ENCODE measurements at regions not wholly inside any gene's neighbourhood (a gene's known extent, or its start where the extent isn't known, plus 50 kb on each side); places are given as distances from the start of the nearest gene placed in this dataset.
A peak's percentile ranks its signal among the peaks of the same experiment; 100 is the strongest.

GRCh38 chr6:21744331-21744730, 150.8 kb downstream of the SOX4 start:
- WGBS, 2 experiments (ENCODE audit: insufficient coverage in 2 of 2): 100% methylated on average over 1 of the region's 1 CpG
- H3K4me1 ChIP-seq (ENCODE audit: control insufficient read depth, insufficient read depth, low read length, poor library complexity, severe bottlenecking): peaks cover 43% of the 10 kb centered on the region
- H3K9me3 ChIP-seq (ENCODE audit: control insufficient read depth, low read length): no peaks in the 10 kb centered on the region

GRCh38 chr6:21745543-21746337, 152.2 kb downstream of the SOX4 start:
- H3K36me3 ChIP-seq (ENCODE audit: control insufficient read depth, insufficient read depth, low read length): no peaks in the 10 kb centered on the region
- 91 to 97% methylated on average over 7 to 9 of the region's 11 CpGs for WGBS, 2 experiments (ENCODE audit: insufficient coverage in 2 of 2)
- H3K27ac ChIP-seq (ENCODE audit: low read depth, low read length, severe bottlenecking): no peak overlapping the region
- H3K4me1 ChIP-seq (ENCODE audit: control insufficient read depth, insufficient read depth, low read length, poor library complexity, severe bottlenecking): peaks cover 44% of the 10 kb centered on the region
- no peak overlapping the region for H3K4me3 ChIP-seq (ENCODE audit: extremely low read depth, insufficient read depth, low read length, poor library complexity, severe bottlenecking)
- no peaks in the 10 kb centered on the region for H3K9me3 ChIP-seq (ENCODE audit: control insufficient read depth, low read length)

More at GRCh38 chr6:21744331-21744730, 150.8 kb downstream of the SOX4 start:
- Histone ChIP-seq H3K27ac (ENCODE audit: low read depth, low read length, severe bottlenecking) (no peak overlapping the region), H3K36me3 (ENCODE audit: control insufficient read depth, insufficient read depth, low read length) (no peaks in the 10 kb centered on the region), H3K4me3 (ENCODE audit: extremely low read depth, insufficient read depth, low read length, poor library complexity, severe bottlenecking) (no peak overlapping the region)

GRCh38 chr6:21747441-21747840, 153.9 kb downstream of the SOX4 start:
- Histone ChIP-seq H3K9me3 (ENCODE audit: control insufficient read depth, low read length) (no peaks in the 10 kb centered on the region), H3K4me3 (ENCODE audit: extremely low read depth, insufficient read depth, low read length, poor library complexity, severe bottlenecking) (no peak overlapping the region), H3K27ac (ENCODE audit: low read depth, low read length, severe bottlenecking) (peak overlapping the region; percentile 61), H3K36me3 (ENCODE audit: control insufficient read depth, insufficient read depth, low read length) (no peaks in the 10 kb centered on the region), H3K4me1 (ENCODE audit: control insufficient read depth, insufficient read depth, low read length, poor library complexity, severe bottlenecking) (peaks cover 43% of the 10 kb centered on the region)
- WGBS, 2 experiments (ENCODE audit: insufficient coverage in 2 of 2): no CpG with 5 or more reads among the region's 4 CpGs

GRCh38 chr6:21748343-21749056, 154.9 kb downstream of the SOX4 start:
- Histone ChIP-seq H3K9me3 (ENCODE audit: control insufficient read depth, low read length) (no peaks in the 10 kb centered on the region), H3K4me3 (ENCODE audit: extremely low read depth, insufficient read depth, low read length, poor library complexity, severe bottlenecking) (no peak overlapping the region), H3K36me3 (ENCODE audit: control insufficient read depth, insufficient read depth, low read length) (no peaks in the 10 kb centered on the region), H3K27ac (ENCODE audit: low read depth, low read length, severe bottlenecking) (no peak overlapping the region), H3K4me1 (ENCODE audit: control insufficient read depth, insufficient read depth, low read length, poor library complexity, severe bottlenecking) (peaks cover 45% of the 10 kb centered on the region)
- WGBS, 2 experiments (ENCODE audit: insufficient coverage in 2 of 2): 0% methylated on average over 1 of the region's 3 CpGs; no CpG with 5 or more reads in 1 of the 2 experiments

- WGBS, 2 experiments (ENCODE audit: insufficient coverage in 2 of 2): 22 to 40% methylated on average over 1 of the region's 2 CpGs
- Histone ChIP-seq H3K9me3 (ENCODE audit: control insufficient read depth, low read length) (no peaks in the 10 kb centered on the region), H3K4me1 (ENCODE audit: control insufficient read depth, insufficient read depth, low read length, poor library complexity, severe bottlenecking) (peaks cover 58% of the 10 kb centered on the region), H3K27ac (ENCODE audit: low read depth, low read length, severe bottlenecking) (peak overlapping the region; percentile 47), H3K36me3 (ENCODE audit: control insufficient read depth, insufficient read depth, low read length) (no peaks in the 10 kb centered on the region), H3K4me3 (ENCODE audit: extremely low read depth, insufficient read depth, low read length, poor library complexity, severe bottlenecking) (no peak overlapping the region)
Measured at GRCh38 chr6:21749754-21750153, 156.2 kb downstream of the SOX4 start.

- WGBS, 2 experiments (ENCODE audit: insufficient coverage in 2 of 2): no CpG with 5 or more reads among the region's 1 CpG
- peaks cover 58% of the 10 kb centered on the region for H3K4me1 ChIP-seq (ENCODE audit: control insufficient read depth, insufficient read depth, low read length, poor library complexity, severe bottlenecking)
- H3K4me3 ChIP-seq (ENCODE audit: extremely low read depth, insufficient read depth, low read length, poor library complexity, severe bottlenecking): no peak overlapping the region
- H3K27ac ChIP-seq (ENCODE audit: low read depth, low read length, severe bottlenecking): no peak overlapping the region
- no peaks in the 10 kb centered on the region for H3K36me3 ChIP-seq (ENCODE audit: control insufficient read depth, insufficient read depth, low read length)
- no peaks in the 10 kb centered on the region for H3K9me3 ChIP-seq (ENCODE audit: control insufficient read depth, low read length)
Measured at GRCh38 chr6:21750575-21750974, 157.0 kb downstream of the SOX4 start.

- H3K4me3 ChIP-seq (ENCODE audit: extremely low read depth, insufficient read depth, low read length, poor library complexity, severe bottlenecking): no peak overlapping the region
- WGBS, 2 experiments (ENCODE audit: insufficient coverage in 2 of 2): 60 to 65% methylated on average over 2 of the region's 6 CpGs
- no peaks in the 10 kb centered on the region for H3K36me3 ChIP-seq (ENCODE audit: control insufficient read depth, insufficient read depth, low read length)
- H3K4me1 ChIP-seq (ENCODE audit: control insufficient read depth, insufficient read depth, low read length, poor library complexity, severe bottlenecking): peaks cover 58% of the 10 kb centered on the region
- no peaks in the 10 kb centered on the region for H3K9me3 ChIP-seq (ENCODE audit: control insufficient read depth, low read length)
- H3K27ac ChIP-seq (ENCODE audit: low read depth, low read length, severe bottlenecking): peak overlapping the region; percentile 19
Measured at GRCh38 chr6:21751608-21752007, 158.1 kb downstream of the SOX4 start.

GRCh38 chr6:21752054-21752811, 158.7 kb downstream of the SOX4 start:
- 80% methylated on average over 1 of the region's 4 CpGs; no CpG with 5 or more reads in 1 of the 2 experiments for WGBS, 2 experiments (ENCODE audit: insufficient coverage in 2 of 2)
- H3K4me3 ChIP-seq (ENCODE audit: extremely low read depth, insufficient read depth, low read length, poor library complexity, severe bottlenecking): no peak overlapping the region
- H3K9me3 ChIP-seq (ENCODE audit: control insufficient read depth, low read length): no peaks in the 10 kb centered on the region
- H3K4me1 ChIP-seq (ENCODE audit: control insufficient read depth, insufficient read depth, low read length, poor library complexity, severe bottlenecking): peaks cover 58% of the 10 kb centered on the region
- H3K27ac ChIP-seq (ENCODE audit: low read depth, low read length, severe bottlenecking): no peak overlapping the region
- H3K36me3 ChIP-seq (ENCODE audit: control insufficient read depth, insufficient read depth, low read length): no peaks in the 10 kb centered on the region

- Histone ChIP-seq H3K9me3 (ENCODE audit: control insufficient read depth, low read length) (no peaks in the 10 kb centered on the region), H3K27ac (ENCODE audit: low read depth, low read length, severe bottlenecking) (peak overlapping the region; percentile 79), H3K36me3 (ENCODE audit: control insufficient read depth, insufficient read depth, low read length) (no peaks in the 10 kb centered on the region), H3K4me3 (ENCODE audit: extremely low read depth, insufficient read depth, low read length, poor library complexity, severe bottlenecking) (no peak overlapping the region), H3K4me1 (ENCODE audit: control insufficient read depth, insufficient read depth, low read length, poor library complexity, severe bottlenecking) (peaks cover 48% of the 10 kb centered on the region)
- 64 to 66% methylated on average over 9 to 10 of the region's 11 CpGs for WGBS, 2 experiments (ENCODE audit: insufficient coverage in 2 of 2)
Measured at GRCh38 chr6:21753241-21754108, 159.9 kb downstream of the SOX4 start.

- H3K36me3 ChIP-seq (ENCODE audit: control insufficient read depth, insufficient read depth, low read length): no peaks in the 10 kb centered on the region
- peaks cover 39% of the 10 kb centered on the region for H3K4me1 ChIP-seq (ENCODE audit: control insufficient read depth, insufficient read depth, low read length, poor library complexity, severe bottlenecking)
- no peaks in the 10 kb centered on the region for H3K9me3 ChIP-seq (ENCODE audit: control insufficient read depth, low read length)
- 77 to 90% methylated on average over 3 to 4 of the region's 5 CpGs for WGBS, 2 experiments (ENCODE audit: insufficient coverage in 2 of 2)
- H3K4me3 ChIP-seq (ENCODE audit: extremely low read depth, insufficient read depth, low read length, poor library complexity, severe bottlenecking): no peak overlapping the region
- no peak overlapping the region for H3K27ac ChIP-seq (ENCODE audit: low read depth, low read length, severe bottlenecking)
Measured at GRCh38 chr6:21754891-21755290, 161.3 kb downstream of the SOX4 start.

Measured in mesodermal cell (in vitro differentiated cells).